K562 (cell line): ENCODE measurements at regions not wholly inside any gene's neighbourhood (a gene's known extent, or its start where the extent isn't known, plus 50 kb on each side); places are given as distances from the start of the nearest gene placed in this dataset.

Source experiments
- ATAC-seq: fragments of 200-7000 bp; cut with Tn5 transposase; 3 replicates; pipeline ENCODE4 v1.9.1; 2020; ENCODE audit warnings: moderate library complexity
- BruUV-seq: library from RNA; stranded (reverse); fragments of 400-500 nt; replicated peaks from 2 replicates; lab custom pipeline; 2021; lab: Mats Ljungman, UMichigan
- CTCF ChIA-PET: fragments of 300-600 bp; formaldehyde crosslinking; extraction: SDS; loops from one replicate; lab custom pipeline; 2021; ENCODE audit warnings: low intra/inter-chr PET ratio; lab: Yijun Ruan, JAX
- POLR2A ChIA-PET: fragments of 300-600, 350-650 bp; sonication (Branson Sonifier 250); formaldehyde crosslinking; extraction: SDS; loops from one replicate; lab custom pipeline; 2021; ENCODE audit warnings: antibody characterized with exemption, inconsistent platforms; lab: Yijun Ruan, JAX
- DNase-seq, 4 experiments: peaks; one replicate each; pipeline versions ENCODE4 v3.0.0 to v3.0.0-alpha.2; 2011 to 2018; ENCODE audit warnings: low spot score in 3 of 4, mixed read lengths in 3 of 4; ENCODE audit errors: extremely low read depth in 1 of 4
- FAIRE-seq: peaks from 2 replicates; lab custom pipeline; 2011; peaks lifted over from hg19 to GRCh38; lab: Jason Lieb, UNC
- H2AFZ ChIP-seq: 2 replicates; pipeline ENCODE4 v1.6.0; 2011; ENCODE audit warnings: low read depth, low read length, control low read depth, inconsistent platforms
- H3K27ac ChIP-seq: fragments of 200-600 bp; 3 replicates; pipeline ENCODE4 v1.8.0; 2011; ENCODE audit warnings: low read depth, mild to moderate bottlenecking, control low read depth, inconsistent platforms, low read length, moderate library complexity, mixed read lengths; ENCODE audit errors: extremely low read depth
- H3K27me3 ChIP-seq, 2 experiments: fragments of 300-600 bp in 1 of 2; 2 replicates in 1 of 2; 3 replicates in 1 of 2; pipeline versions ENCODE4 v1.6.0 to v1.8.0; 2011; ENCODE audit warnings: inconsistent platforms in 2 of 2, low read length in 2 of 2, mild to moderate bottlenecking in 1 of 2, mixed read lengths in 1 of 2, moderate library complexity in 1 of 2; ENCODE audit not compliant: control insufficient read depth in 2 of 2, insufficient read depth in 2 of 2
- H3K36me3 ChIP-seq: fragments of 300-600 bp; 3 replicates; pipeline ENCODE4 v1.8.0; 2011; ENCODE audit warnings: mild to moderate bottlenecking, low read length, inconsistent platforms; ENCODE audit not compliant: control insufficient read depth, insufficient read depth
- H3K4me1 ChIP-seq, 2 experiments: fragments of 200-600 bp in 1 of 2; replicated peaks in 1 of 2; 2 replicates in 1 of 2; 3 replicates in 1 of 2; pipeline versions ENCODE4 v1.5.1 to v1.8.0; 2011; ENCODE audit warnings: inconsistent platforms in 2 of 2, low read length in 2 of 2, mild to moderate bottlenecking in 1 of 2, mixed read lengths in 1 of 2, moderate library complexity in 1 of 2; ENCODE audit not compliant: control insufficient read depth in 2 of 2, insufficient read depth in 2 of 2
- H3K4me2 ChIP-seq: 2 replicates; pipeline ENCODE4 v1.6.1; 2011; ENCODE audit warnings: low read length, control low read depth, inconsistent platforms, mixed read lengths; ENCODE audit not compliant: insufficient read depth
- H3K4me3 ChIP-seq: fragments of 200-600 bp; sonication (generic), shearing (Covaris generic); 2 replicates; pipeline ENCODE4 v1.5.1; 2016; ENCODE audit warnings: control low read depth, inconsistent platforms
- H3K79me2 ChIP-seq: fragments of 200-600 bp; 3 replicates; pipeline ENCODE4 v1.8.0; 2011; ENCODE audit warnings: low read length, inconsistent platforms; ENCODE audit not compliant: control insufficient read depth, insufficient read depth
- H3K9ac ChIP-seq, 2 experiments: 2 replicates each; pipeline versions ENCODE4 v1.6.0 to v1.6.1; 2011; ENCODE audit warnings: low read depth in 2 of 2, low read length in 2 of 2, control low read depth in 1 of 2, inconsistent platforms in 1 of 2, mild to moderate bottlenecking in 1 of 2, mixed read lengths in 1 of 2; ENCODE audit not compliant: insufficient read depth in 1 of 2
- H3K9me1 ChIP-seq: one replicate; pipeline ENCODE4 v1.6.0; 2011; ENCODE audit warnings: inconsistent platforms, mild to moderate bottlenecking, low read length, moderate library complexity; ENCODE audit not compliant: control insufficient read depth, insufficient read depth
- H3K9me3 ChIP-seq: replicated peaks from 2 replicates; pipeline ENCODE4 v1.5.1; 2011; ENCODE audit warnings: low read depth, low read length, inconsistent platforms; ENCODE audit not compliant: control insufficient read depth, insufficient read depth
- H4K20me1 ChIP-seq: replicated peaks from 2 replicates; pipeline ENCODE4 v1.6.1; 2011; ENCODE audit warnings: low read length, inconsistent platforms, mixed read lengths; ENCODE audit not compliant: control insufficient read depth, insufficient read depth
- C11orf30 ChIP-seq: fragments of 450-650 bp; IDR thresholded peaks from 2 replicates; pipeline ENCODE4 v1.6.1; 2016; ENCODE audit warnings: low read depth, mild to moderate bottlenecking
- CREB3 ChIP-seq: fragments of 450-650 bp; conservative IDR thresholded peaks from 2 replicates; pipeline ENCODE4 v1.6.1; 2016; ENCODE audit warnings: missing genetic modification characterization, low read depth, mild to moderate bottlenecking, missing compliant biosample characterization, moderate library complexity
- FOXM1 ChIP-seq, 2 experiments: fragments of 450-650 bp in 1 of 2; sonication (generic) in 1 of 2; formaldehyde crosslinking in 1 of 2; IDR thresholded peaks; 2 replicates each; pipeline versions ENCODE4 v1.6.1 to v1.9.0; 2017 to 2022; ENCODE audit warnings: low read depth in 2 of 2, mild to moderate bottlenecking in 2 of 2, missing genetic modification reagents in 1 of 2, moderate library complexity in 1 of 2
- HBP1 ChIP-seq: fragments of 450-650 bp; formaldehyde crosslinking; IDR thresholded peaks from 2 replicates; pipeline ENCODE4 v1.4.0; 2022; ENCODE audit warnings: missing genetic modification characterization
- HMGXB4 ChIP-seq: sonication (generic); formaldehyde crosslinking; IDR thresholded peaks from 2 replicates; pipeline ENCODE4 v1.8.1; 2023; ENCODE audit warnings: mild to moderate bottlenecking, missing genetic modification reagents
- NCOA1 ChIP-seq: fragments of 450-650 bp; IDR thresholded peaks from 2 replicates; pipeline ENCODE4 v1.6.1; 2016; ENCODE audit warnings: low read depth
- RBBP5 ChIP-seq: fragments of 200-600 bp; sonication (generic); IDR thresholded peaks from 2 replicates; pipeline ENCODE4 v1.6.1; 2012; ENCODE audit warnings: borderline replicate concordance, mild to moderate bottlenecking, low read length, control low read depth, inconsistent platforms; ENCODE audit not compliant: insufficient read depth, poor library complexity, severe bottlenecking
- SREBF2 ChIP-seq: sonication (generic); formaldehyde crosslinking; IDR thresholded peaks from 2 replicates; pipeline ENCODE4 v1.4.0; 2020; ENCODE audit warnings: mild to moderate bottlenecking, missing genetic modification reagents
- TRIM25 ChIP-seq: fragments of 450-650 bp; IDR thresholded peaks from 2 replicates; pipeline ENCODE4 v1.7.0; 2016; ENCODE audit warnings: borderline replicate concordance
- TSHZ1 ChIP-seq: fragments of 250-450 bp; sonication (Bioruptor Pico); IDR thresholded peaks from 2 replicates; pipeline ENCODE4 v1.4.0; 2020; ENCODE audit warnings: mild to moderate bottlenecking, moderate library complexity
- ZBTB17 ChIP-seq: fragments of 450-650 bp; formaldehyde crosslinking; IDR thresholded peaks from 2 replicates; pipeline ENCODE4 v1.4.0; 2020; ENCODE audit warnings: mild to moderate bottlenecking
- ZKSCAN1 ChIP-seq: fragments of 150-350 bp; IDR thresholded peaks from 2 replicates; pipeline ENCODE4 v1.6.1; 2016; ENCODE audit warnings: low read depth, low read length
- ZNF174 ChIP-seq: fragments of 250-450 bp; sonication (Bioruptor Pico); IDR thresholded peaks from 2 replicates; pipeline ENCODE4 v1.4.0; 2020; ENCODE audit warnings: mild to moderate bottlenecking
- ZNF3 ChIP-seq: fragments of 250-450 bp; sonication (Bioruptor Pico); IDR thresholded peaks from 2 replicates; pipeline ENCODE4 v1.5.0; 2021; ENCODE audit warnings: mild to moderate bottlenecking, moderate library complexity
- WGBS: fragments of 100-300 bp; shearing (Covaris generic); methylation state at CpG from one replicate; pipeline ENCODE4 v1.1.6; 2016; ENCODE audit warnings: low coverage, mixed read lengths; ENCODE audit not compliant: insufficient coverage; ENCODE audit errors: missing lambda C conversion rate; 5-methylcytosine and 5-hydroxymethylcytosine counted together
- in situ Hi-C: fragments of 300-500 bp; cut with MboI; formaldehyde crosslinking; loops from 4 replicates; pipeline ENCODE4 v1.15.0; 2018; ENCODE audit warnings: inconsistent platforms, mixed read lengths
- intact Hi-C: fragments of 100-400 bp; cut with micrococcal nuclease; formaldehyde crosslinking; loops from 2 replicates; pipeline ENCODE4 v1.14.2; 2022

- H3K36me3 ChIP-seq = no peaks in the 10 kb centered on the region
- no peak overlapping the region for H2AFZ ChIP-seq
- 0% methylated on average over 1 of the region's 1 CpG for WGBS
- no peaks in the 10 kb centered on the region for H3K9me3 ChIP-seq
- H3K4me3 ChIP-seq = no peak overlapping the region
- no peak overlapping the region for H3K9ac ChIP-seq
- no peak for FAIRE-seq
- ChIA-PET POLR2A (no interaction called here), CTCF (no interaction called here)
- no peaks in the 10 kb centered on the region for H3K4me1 ChIP-seq
- H3K79me2 ChIP-seq = no peaks in the 10 kb centered on the region
- no peak for DNase-seq
- in situ Hi-C loops (no loop called here), intact Hi-C loops (no loop called here)
- no peak for ATAC-seq
- H3K9me1 ChIP-seq = no peaks in the 10 kb centered on the region
- H3K27ac ChIP-seq = no peak overlapping the region
- no peak overlapping the region for H3K4me2 ChIP-seq
- no TSS peak for BruUV-seq
- H4K20me1 ChIP-seq = no peaks in the 10 kb centered on the region
- no peaks in the 10 kb centered on the region for H3K27me3 ChIP-seq
- TF ChIP-seq C11orf30 (no peak), TRIM25 (no peak), NCOA1 (no peak), ZBTB17 (CRISPR knock-in tag) (no peak), FOXM1 (IDR thresholded peaks at IDR 0.05; ENCODE audit: low read depth) (no peak), FOXM1 (CRISPR knock-in tag; IDR thresholded peaks at IDR 0.05; ENCODE audit: low read depth) (no peak), ZNF3 (CRISPR knock-in tag) (no peak), TSHZ1 (no peak), RBBP5 (no peak), CREB3 (tag) (no peak), ZNF174 (CRISPR knock-in tag) (no peak), HMGXB4 (CRISPR knock-in tag) (no peak), HBP1 (CRISPR knock-in tag) (no peak), SREBF2 (no peak), ZKSCAN1 (no peak)
Measured at GRCh38 chr9:78858266-78858665, 561.3 kb downstream of the PSAT1 start.
